CD4-positive, alpha-beta T cell treated with Interleukin-15 for 1 hour (primary cell): ENCODE measurements at regions not wholly inside any gene's neighbourhood (a gene's known extent, or its start where the extent isn't known, plus 50 kb on each side); places are given as distances from the start of the nearest gene placed in this dataset.

Experiments used
- DNase-seq: peaks from one replicate; pipeline ENCODE4 v3.0.0-alpha.2; 2020

- no peak for DNase-seq
Observed at GRCh38 chr13:103168901-103169508, 102.8 kb upstream of the SLC10A2 start.

GRCh38 chr13:103164251-103164650, 98.0 kb upstream of the SLC10A2 start:
- DNase-seq, result no peak

GRCh38 chr13:103161476-103161875, 95.3 kb upstream of the SLC10A2 start:
- DNase-seq, result no peak

- no peak for DNase-seq
Observed at GRCh38 chr13:103157434-103158145, 91.4 kb upstream of the SLC10A2 start.

- DNase-seq, result no peak
Observed at GRCh38 chr13:103157016-103157415, 90.8 kb upstream of the SLC10A2 start.

GRCh38 chr13:103156346-103156998, 90.3 kb upstream of the SLC10A2 start:
- no peak for DNase-seq

GRCh38 chr13:103153466-103153865, 87.2 kb upstream of the SLC10A2 start:
- DNase-seq, result no peak

- DNase-seq, result no peak
Observed at GRCh38 chr13:103147961-103148360, 81.7 kb upstream of the SLC10A2 start.

- no peak for DNase-seq
Observed at GRCh38 chr13:103145442-103145841, 79.2 kb upstream of the SLC10A2 start.

- DNase-seq, result no peak
Observed at GRCh38 chr13:103143432-103143831, 77.2 kb upstream of the SLC10A2 start.

GRCh38 chr13:103142151-103142550, 75.9 kb upstream of the SLC10A2 start:
- no peak for DNase-seq

- DNase-seq, result no peak
Observed at GRCh38 chr13:103140001-103140671, 73.9 kb upstream of the SLC10A2 start.

GRCh38 chr13:103134271-103134670, 68.1 kb upstream of the SLC10A2 start:
- DNase-seq, result no peak

GRCh38 chr13:103133556-103133955, 67.3 kb upstream of the SLC10A2 start:
- DNase-seq, result no peak

GRCh38 chr13:103130681-103131210, 64.5 kb upstream of the SLC10A2 start:
- no peak for DNase-seq

GRCh38 chr13:103130146-103130545, 63.9 kb upstream of the SLC10A2 start:
- DNase-seq, result no peak
